SK-N-SH treated with all-trans-retinoic acid at 6 μM for 48 hours (cell line): ENCODE measurements at regions not wholly inside any gene's neighbourhood (a gene's known extent, or its start where the extent isn't known, plus 50 kb on each side); places are given as distances from the start of the nearest gene placed in this dataset.

Experiments used
- CSDC2 ChIP-seq: fragments of 250-450 bp; sonication (Bioruptor Pico); IDR thresholded peaks from 2 replicates; pipeline ENCODE4 v1.5.0; 2020; ENCODE audit warnings: mild to moderate bottlenecking, moderate library complexity
- ESRRG ChIP-seq: fragments of 250-450 bp; sonication (Bioruptor Pico); IDR thresholded peaks from 2 replicates; pipeline ENCODE4 v1.6.1; 2021; ENCODE audit warnings: mild to moderate bottlenecking
- OSR1 ChIP-seq: fragments of 250-450 bp; sonication (Bioruptor Pico); IDR thresholded peaks from 2 replicates; pipeline ENCODE4 v1.8.0; 2022; ENCODE audit warnings: moderate library complexity, mild to moderate bottlenecking, inconsistent platforms
- TOX ChIP-seq: fragments of 250-450 bp; sonication (Bioruptor Pico); IDR thresholded peaks from 2 replicates; pipeline ENCODE4 v1.8.0; 2021; ENCODE audit warnings: mild to moderate bottlenecking, moderate library complexity, borderline replicate concordance
- ZC3H10 ChIP-seq: fragments of 250-450 bp; sonication (Bioruptor Pico); IDR thresholded peaks from 2 replicates; pipeline ENCODE4 v1.5.1; 2021; ENCODE audit warnings: mild to moderate bottlenecking, moderate library complexity
- ZFP30 ChIP-seq: fragments of 450-650 bp; formaldehyde crosslinking; IDR thresholded peaks from 2 replicates; pipeline ENCODE4 v1.5.0; 2022; ENCODE audit warnings: mild to moderate bottlenecking, moderate library complexity
- ZNF70 ChIP-seq: fragments of 450-650 bp; formaldehyde crosslinking; IDR thresholded peaks from 2 replicates; pipeline ENCODE4 v1.5.0; 2020; ENCODE audit warnings: mild to moderate bottlenecking, moderate library complexity
- ZNF8 ChIP-seq: fragments of 450-650 bp; formaldehyde crosslinking; IDR thresholded peaks from 2 replicates; pipeline ENCODE4 v1.5.0; 2020; ENCODE audit warnings: mild to moderate bottlenecking, moderate library complexity
- TF ChIP-seq, protein P1 (sequence below): fragments of 250-450 bp; sonication (Bioruptor Pico); IDR thresholded peaks from 2 replicates; pipeline ENCODE4 v1.5.0; 2020; ENCODE audit warnings: mild to moderate bottlenecking, moderate library complexity

DNA sequence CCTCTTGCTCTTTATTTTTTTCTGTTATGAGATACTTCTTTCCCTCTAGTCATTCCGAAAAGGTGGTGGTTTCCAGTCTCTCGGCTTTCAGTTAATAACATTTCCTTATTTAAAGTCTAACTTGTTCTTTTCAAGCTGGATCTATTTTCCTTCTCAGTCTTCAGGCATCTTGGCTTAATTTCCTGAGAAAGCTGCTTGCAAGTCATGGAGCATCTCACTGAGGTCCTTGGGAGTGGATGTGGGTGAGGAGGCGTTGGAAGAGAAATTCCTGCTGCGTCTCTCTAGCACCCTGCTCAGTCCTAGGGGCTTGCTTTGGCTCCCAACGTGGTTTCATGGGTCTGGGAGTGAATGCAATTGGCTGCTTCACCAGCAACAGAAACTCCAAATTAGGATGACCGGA, 210.2 kb upstream of the MKI67 start:
- TF ChIP-seq, protein P1, sequence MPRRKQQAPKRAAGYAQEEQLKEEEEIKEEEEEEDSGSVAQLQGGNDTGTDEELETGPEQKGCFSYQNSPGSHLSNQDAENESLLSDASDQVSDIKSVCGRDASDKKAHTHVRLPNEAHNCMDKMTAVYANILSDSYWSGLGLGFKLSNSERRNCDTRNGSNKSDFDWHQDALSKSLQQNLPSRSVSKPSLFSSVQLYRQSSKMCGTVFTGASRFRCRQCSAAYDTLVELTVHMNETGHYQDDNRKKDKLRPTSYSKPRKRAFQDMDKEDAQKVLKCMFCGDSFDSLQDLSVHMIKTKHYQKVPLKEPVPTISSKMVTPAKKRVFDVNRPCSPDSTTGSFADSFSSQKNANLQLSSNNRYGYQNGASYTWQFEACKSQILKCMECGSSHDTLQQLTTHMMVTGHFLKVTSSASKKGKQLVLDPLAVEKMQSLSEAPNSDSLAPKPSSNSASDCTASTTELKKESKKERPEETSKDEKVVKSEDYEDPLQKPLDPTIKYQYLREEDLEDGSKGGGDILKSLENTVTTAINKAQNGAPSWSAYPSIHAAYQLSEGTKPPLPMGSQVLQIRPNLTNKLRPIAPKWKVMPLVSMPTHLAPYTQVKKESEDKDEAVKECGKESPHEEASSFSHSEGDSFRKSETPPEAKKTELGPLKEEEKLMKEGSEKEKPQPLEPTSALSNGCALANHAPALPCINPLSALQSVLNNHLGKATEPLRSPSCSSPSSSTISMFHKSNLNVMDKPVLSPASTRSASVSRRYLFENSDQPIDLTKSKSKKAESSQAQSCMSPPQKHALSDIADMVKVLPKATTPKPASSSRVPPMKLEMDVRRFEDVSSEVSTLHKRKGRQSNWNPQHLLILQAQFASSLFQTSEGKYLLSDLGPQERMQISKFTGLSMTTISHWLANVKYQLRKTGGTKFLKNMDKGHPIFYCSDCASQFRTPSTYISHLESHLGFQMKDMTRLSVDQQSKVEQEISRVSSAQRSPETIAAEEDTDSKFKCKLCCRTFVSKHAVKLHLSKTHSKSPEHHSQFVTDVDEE (CRISPR knock-in tag): no peak
- TF ChIP-seq ESRRG (CRISPR knock-in tag): no peak
- TF ChIP-seq CSDC2 (CRISPR knock-in tag): no peak
- TF ChIP-seq ZFP30 (CRISPR knock-in tag): no peak
- no peak for TF ChIP-seq ZC3H10
- TF ChIP-seq OSR1 (CRISPR knock-in tag): no peak
- TF ChIP-seq ZNF8 (CRISPR knock-in tag): no peak
- no peak for TF ChIP-seq TOX (CRISPR knock-in tag)
- no peak for TF ChIP-seq ZNF70 (CRISPR knock-in tag)
